HG02798 (cell line): ENCODE measurements at regions not wholly inside any gene's neighbourhood (a gene's known extent, or its start where the extent isn't known, plus 50 kb on each side); places are given as distances from the start of the nearest gene placed in this dataset.
"Not testable (repeated sequence)": the region's sequence is repeated elsewhere in the genome, so short reads cannot be mapped to it uniquely, and the experiment has no call there.

Source experiments
- ATAC-seq: cut with Tn5 transposase; IDR thresholded peaks from one replicate; pipeline ENCODE4 v1.9.1; 2021; ENCODE audit warnings: mild to moderate bottlenecking; ENCODE audit not compliant: unreplicated experiment, poor library complexity

DNA sequence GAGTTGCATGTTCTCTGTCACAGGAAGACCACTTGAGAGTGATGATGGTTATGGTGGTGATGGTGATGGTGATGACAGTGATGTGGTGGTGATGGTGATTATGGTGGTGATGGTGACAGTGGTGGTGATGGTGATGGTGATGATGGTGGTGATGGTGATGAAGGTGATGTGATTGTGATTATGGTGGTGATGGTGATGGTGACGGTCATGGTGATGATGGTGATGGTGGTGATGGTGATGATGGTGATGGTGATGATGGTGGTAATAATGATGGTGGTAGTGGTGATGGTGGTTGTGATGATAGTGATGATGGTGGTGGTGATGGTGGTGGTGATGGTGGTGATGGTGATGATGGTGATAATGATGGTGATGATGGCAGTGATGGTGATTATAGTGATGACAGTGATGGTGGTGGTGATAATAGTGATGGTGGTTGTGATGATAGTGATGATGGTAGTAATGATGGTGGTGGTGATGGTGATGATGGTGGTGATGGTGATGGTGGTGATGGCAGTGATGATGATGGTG is 93.7 kb downstream of the ASB1 start:
- no peak for ATAC-seq

DNA sequence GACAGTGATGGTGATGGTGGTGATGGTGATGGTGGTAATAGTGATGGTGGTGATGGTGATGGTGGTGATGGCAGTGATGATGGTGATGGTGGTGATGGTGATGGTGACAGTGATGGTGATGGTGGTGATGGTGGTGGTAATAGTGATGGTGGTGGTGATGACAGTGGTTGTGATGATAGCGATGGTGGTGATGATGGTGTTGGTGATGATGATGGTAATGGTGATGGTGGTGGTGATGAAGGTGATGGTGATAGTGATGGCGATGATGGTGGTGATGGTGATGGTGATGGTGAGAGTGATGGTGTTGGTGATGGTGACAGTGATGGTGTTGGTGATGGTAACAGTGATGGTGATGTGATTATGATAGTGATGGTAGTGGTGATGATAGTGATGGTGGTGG is 94.3 kb downstream of the ASB1 start:
- no peak for ATAC-seq

DNA sequence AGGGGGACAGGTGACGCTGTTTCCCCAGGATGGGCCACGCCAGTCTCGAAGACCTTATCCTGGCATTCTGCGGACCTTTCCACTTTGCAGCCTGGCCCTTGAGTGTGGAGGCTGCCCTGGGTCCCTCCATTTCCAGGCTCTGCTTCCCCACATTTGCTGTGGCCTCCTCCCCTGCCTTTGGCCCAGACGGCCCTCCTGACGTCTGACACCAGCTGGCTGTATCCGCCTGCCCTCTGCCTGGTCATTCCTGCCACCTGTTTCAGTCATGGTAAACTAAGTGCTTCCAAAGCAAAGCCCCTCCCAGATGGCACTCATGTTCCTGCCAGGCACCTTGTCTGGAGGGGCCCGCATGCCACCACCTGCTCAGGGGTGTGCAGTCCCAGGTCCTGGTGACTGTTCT is 95.1 kb downstream of the ASB1 start:
- no peak for ATAC-seq

DNA sequence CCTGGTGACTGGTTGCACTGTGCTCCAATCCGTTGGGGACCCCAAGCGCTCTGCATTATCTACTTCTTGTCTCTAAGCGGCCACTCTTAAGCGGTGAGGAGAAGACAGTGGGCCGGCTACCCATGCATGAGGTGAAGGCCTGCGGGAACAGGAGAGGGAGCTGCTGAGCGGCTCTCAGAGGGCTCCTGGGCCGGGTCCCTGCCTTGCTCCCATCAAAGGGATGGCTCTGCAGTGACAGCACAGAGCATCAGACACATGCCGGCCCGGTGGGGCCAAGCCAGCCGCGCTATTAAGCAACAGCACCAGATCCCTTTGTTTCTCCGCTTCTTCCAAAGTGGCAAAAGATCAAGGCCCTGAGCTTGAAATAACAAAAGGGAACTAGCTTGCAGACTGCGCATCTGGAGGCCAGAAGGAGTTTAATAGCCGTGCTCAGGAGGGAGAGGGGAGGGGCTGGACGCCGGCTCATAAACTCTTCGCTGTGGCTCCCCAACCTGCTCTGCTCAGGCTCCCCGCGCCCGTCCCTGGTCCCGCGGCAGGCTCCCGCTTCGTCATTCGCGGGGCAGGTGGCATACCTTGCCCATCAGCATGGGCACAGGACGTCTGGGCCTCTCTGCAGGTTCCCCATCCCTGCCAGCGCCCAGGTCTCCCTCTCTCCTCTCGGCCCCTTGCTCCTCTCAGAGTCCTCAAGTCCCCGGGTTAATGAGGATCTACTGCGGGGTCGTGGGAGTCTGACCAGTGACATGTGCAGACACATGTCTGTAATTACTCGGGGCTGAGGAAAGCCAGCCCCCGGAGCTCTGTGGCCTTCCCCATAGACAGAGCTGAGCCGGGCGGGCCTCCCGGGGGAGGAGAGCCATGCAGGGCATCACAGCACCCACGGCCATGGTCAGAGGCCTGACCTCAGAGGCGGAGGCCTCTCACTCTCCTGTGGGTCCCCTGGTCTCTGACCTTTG is 96.7 kb downstream of the ASB1 start:
- no peak for ATAC-seq

DNA sequence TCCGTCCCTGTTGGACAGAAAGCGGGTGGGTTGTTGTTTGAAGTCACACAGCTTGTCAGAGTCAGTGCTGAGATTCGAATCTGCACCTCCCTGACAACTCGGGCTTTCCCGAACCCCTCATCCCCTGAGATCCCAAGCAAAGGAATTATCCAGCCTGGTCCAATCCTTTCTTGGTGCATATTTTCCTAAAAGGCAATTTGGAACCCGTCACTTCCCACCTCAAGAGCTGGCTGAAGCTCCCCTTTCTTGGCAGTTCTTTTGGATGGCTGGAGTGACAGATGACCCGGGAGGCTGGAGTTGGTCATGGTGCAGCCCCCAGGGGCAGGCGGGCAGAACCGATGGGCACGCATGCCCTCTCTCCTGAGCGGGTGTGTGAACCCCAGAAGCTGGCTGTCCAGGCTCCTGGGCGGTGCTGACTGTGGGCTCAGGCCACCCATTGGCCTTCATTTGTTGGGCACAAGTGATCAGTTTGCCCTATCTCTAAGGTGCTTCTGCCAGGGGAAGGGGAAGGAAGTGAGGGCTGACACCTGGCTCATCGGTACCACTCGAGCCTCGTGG is 97.8 kb downstream of the ASB1 start:
- ATAC-seq: no peak

DNA sequence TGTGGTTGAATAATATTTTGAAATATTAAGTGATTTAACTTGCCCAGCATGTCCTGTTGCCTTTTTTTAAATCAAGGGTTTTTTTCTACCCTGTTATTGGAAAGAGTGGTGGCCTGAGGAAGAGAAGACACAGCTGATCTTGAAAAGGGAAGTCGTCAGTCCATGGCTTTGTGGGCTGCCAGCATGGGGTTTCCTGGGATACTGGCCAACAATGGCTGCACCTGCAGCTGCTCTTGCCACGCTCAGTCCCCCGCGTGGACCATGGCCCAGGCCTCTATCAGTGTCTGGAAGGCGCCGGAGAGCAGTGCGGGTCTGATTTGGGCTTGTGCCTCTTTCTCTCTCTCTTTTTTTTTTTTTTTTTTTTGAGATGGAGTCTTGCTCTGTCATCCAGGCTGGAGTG is 99.3 kb downstream of the ASB1 start:
- ATAC-seq: no peak

DNA sequence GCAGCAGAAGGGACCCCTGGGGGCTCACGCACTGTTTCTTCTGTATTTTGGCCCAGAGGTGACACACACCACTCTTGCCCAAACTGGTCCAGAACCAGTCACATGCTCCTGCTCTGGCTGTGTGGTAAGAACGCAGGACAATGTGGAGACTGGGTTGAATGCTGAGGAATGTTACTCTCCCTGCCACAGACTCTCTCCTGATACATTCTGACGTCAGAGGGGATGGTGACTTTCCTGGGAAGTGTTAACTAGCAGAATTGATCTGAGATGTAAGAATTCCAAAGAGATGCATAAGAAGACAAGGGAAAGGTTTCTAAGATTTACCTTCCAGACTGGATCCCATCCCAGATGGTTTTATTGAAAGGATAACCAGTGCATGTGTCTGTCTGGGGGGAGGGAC is 100.8 kb downstream of the ASB1 start:
- no peak for ATAC-seq

DNA sequence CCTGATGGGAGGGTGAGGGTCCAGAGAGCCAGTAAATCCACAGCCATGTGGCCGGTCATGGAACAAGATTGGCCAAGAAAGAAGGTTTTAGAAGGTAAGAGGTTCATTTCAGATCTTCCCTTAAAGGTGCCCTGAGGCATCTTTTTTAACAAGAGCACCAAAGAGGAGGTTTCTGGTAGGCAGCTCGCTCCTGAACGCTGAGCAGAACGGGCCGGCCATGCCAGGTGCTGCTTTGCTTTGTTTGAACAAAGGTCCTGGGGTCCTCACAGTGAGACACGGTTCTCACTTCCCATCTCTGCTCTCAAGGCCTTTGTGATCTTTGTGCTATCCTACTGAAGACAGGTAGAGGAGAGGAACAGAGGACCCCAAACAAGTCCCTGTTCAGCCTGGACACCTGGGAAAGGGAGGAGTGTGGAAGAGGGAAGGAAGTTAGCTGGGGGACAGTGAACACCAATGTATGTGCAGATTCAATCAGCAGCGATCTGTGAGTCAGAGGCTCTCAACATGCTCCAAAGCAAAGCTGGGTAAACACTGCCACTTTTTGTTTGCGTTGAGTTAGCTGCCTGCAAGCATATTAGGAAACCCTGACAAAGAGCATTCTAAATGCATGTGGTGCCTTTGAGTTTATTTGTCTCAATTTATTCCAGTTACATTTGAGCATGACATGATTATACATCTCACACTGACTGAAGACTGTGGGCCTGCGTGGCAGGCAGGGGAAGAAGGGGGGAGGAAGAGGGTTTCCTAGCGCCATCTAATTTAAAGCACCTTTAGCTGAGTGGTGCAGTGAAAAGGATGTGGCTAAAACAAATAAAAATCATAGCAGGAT is 102.4 kb downstream of the ASB1 start:
- ATAC-seq: no peak

DNA sequence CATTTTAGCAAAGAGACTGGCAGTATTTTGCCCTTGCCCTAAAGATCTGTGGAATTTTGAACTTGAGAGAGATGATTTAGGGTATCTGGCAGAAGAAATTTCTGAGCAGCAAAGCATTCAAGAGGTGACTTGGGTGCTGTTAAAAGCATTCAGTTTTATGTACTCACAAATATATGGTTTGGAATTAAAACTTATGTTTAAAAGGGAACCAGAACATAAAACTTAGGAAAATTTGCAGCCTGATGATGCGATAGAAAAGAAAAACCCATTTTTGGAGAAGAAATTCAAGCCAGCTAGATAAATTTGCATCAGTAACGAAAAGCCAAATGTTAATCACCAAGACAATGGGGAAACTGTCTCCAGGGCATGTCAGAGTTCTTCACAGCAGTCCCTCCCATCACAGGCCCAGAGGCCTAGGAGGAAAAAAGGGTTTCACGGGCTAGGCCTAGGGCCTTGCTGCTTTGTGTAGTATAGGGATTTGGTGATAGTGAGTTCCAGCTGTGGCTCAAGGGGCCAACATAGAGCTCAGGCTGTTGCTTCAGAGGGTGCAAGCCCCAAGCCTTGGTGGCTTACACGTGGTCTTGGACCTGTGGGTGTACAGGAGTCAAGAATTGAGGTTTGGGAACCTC is 104.4 kb downstream of the ASB1 start:
- not testable (repeated sequence) for ATAC-seq

DNA sequence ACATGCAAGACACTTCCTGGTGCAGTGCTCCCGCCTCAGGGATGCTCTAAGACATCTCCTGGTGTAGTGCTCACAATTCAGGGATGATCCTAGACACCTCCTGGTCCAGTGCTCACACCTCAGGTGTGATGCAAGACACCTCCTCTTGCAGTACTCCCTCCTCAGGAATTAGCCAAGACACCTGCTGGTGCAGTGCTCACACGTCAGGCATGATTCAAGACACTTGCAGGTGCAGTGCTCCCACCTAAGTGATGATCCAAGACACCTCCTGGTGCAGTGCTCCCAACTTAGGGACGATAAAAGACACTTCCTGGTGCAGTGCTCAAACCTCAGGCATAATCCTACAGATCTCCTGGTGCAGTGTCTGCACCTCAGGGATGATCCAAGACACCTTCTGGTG is 117.0 kb downstream of the ASB1 start:
- not testable (repeated sequence) for ATAC-seq

DNA sequence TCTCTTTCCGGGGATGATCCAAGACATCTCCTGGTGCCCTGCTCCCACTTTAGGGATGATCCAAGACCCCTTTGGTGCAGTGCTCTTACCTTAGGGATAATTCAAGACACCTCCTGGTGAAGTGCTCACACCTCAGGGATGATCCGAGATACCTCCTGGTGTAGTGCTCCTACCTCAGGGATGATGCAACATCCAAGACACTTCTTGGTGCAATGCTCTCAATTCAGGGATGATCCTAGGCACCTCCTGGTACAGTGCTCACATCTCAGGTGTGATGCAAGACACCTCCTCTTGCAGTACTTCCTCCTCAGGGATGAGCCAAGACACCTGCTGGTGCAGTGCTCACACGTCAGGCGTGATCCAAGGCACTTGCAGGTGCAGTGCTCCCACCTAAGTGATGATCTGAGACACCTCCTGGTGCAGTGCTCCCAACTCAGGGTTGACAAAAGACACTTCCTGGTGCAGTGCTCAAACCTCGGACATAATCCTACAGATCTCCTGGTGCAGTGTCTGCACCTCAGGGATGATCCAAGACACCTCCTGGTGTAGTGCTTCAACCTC is 122.3 kb downstream of the ASB1 start:
- ATAC-seq: no peak

DNA sequence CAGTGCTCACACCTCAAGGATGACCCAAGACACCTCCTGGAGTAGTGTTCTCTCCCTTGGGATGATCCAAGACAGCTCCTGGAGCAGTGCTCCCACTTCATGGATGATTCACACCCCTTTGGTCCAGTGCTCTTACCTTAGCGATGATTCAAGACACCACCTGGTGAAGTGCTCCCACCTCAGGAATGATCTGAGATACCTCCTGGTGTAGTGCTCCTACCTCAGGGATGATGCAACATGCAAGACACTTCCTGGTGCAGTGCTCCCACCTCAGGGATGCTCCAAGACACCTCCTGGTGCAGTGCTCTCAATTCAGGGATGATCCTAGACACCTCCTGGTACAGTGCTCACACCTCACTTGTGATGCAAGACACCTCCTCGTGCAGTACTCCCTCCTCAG is 123.1 kb downstream of the ASB1 start:
- ATAC-seq: no peak

DNA sequence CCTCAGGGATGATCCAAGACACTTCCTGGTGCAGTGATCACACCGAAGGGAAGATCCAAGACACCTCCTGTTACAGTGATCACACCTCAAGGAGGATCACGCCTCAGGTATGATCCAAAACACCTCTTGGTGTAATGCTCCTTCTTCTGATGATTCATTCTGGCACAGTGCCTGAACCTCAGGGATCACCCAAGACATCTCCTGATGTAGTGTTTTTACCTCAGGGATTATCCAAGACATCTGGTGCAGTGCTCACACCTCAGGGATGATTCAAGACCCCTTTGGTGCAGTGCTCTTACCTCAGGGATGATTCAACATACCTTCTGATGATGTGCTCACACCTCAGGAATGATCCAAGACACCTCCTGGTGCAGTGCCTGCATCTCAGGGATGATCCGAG is 124.4 kb downstream of the ASB1 start:
- no peak for ATAC-seq

DNA sequence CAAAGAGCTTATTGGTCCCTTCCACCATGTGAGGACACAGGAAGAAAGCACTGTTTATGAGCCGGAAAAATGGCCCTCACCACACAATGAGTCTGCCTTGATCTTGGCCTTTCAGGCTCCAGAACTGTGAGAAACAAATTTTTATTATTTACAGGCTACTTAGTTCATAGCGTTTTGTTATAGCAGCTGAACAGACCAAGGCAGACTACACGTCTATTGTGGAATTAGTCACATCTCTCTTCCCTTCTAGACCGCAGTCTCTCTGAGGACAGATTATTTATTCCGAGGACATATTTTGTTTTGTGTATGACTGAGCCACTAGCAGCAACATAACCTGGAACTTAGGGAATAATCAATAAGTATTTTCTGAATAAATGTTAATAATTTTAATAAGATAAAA is 125.5 kb downstream of the ASB1 start:
- ATAC-seq: no peak

DNA sequence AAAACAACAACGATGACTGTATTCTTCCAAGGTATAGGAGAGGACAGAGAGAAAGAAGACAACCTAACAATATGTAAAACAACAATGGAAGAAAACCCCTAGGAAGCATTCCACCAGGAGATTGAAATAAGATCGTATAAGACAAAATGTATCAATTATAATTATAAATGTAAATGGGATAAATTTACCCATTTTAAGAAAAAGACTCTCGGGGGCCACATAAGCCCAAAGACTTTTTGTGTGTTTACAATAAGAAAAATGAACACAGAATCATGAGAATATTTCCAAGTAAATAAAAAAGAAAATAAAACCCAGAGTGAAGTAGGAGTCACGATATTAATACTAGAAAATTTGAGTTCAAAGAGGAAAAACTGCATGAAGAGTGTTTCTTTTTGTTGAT is 126.4 kb downstream of the ASB1 start:
- ATAC-seq: no peak

DNA sequence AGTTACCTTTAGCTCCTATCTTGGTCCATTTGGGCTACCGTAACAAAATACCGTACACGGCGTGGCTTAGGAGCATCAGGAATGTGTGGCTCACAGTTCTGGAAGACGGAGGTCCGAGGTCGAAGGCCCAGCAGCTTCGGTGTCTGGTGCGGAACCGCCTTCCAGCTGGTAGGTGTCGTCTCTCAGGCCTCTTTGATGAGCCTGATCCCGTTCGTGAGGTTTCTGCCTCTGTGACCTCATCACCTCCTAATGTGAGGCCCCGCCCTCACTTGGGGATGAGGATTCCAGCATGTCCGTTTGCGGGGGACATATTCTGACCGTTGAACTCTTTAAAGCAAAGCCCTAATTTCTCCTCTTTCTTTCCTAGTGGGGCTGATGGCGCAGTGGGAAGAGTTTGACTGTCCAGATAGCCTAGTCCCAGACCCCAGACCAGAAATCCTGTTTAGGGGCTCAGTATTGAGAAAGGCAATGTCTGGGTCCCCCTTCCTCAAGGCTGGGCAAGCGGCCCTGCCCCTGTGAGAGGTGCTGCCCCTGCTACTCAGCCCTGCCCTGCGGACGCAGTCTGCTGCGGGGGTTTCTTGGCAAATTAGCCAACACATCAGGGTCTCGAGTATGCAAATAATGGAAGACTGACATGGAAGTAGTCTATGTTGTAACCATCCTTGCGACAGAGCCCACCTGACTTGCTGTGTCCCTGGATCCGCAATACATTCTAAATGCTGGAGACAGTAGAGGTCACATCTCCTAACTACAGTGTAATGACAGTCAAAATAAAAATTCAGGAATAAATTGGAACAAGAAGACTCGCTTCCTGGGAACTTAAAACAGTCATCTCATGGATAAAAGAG is 128.0 kb downstream of the ASB1 start:
- ATAC-seq: no peak

DNA sequence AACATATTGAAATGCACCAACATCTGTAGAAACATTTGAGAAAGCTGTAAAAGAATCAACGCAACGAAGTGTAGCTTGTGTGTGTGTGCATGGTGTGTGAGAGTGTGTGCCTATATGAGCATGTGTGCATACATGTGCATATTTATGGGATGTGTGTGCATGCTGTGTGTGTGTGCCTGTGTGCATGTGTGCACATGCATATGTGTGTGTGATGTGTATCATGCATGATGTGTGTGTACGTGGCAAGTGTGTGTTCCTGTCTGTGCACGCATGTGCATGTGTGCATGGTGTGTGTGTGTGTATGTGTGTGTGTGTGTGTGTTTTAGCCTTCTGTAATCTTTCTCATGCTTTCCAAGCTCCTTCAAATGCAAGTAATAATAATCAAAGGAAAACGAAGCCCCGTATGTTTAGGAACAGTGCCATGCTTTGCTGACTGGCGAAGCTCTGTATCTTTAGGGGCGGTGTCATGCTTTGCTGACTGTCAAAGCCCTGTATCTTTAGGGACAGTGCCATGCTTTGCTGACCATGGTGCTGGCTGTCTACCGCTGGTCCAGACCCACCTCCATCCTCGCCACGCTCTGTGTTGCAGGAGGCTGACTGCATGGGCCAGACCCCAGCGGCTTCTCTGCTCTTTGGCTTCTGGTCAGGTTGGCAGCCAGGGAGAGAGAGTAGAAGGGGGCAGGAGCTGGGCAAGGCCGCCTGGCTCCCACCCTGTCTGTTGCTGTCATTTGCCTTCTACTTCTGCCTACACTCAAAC is 129.2 kb downstream of the ASB1 start:
- no peak for ATAC-seq

DNA sequence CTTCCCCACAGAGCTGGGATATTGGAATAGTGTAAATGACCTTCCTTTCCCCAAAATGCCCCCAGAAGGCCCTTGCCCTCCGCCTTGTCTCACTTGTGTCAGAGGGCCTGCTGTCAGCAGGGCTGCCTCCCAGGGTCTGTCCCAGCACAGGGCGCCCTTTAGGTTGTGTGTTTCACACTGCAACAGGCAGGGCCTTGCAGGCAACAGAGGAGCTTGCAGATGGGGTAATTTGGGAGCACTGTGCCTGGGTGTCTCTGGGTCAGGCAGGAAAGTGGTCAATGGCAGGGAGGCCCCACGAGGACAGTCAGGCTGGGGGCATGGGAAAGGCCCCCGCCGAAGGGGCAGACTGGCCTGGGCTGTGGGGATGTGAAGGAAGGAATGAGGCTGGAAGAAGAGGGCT is 130.7 kb downstream of the ASB1 start:
- no peak for ATAC-seq

DNA sequence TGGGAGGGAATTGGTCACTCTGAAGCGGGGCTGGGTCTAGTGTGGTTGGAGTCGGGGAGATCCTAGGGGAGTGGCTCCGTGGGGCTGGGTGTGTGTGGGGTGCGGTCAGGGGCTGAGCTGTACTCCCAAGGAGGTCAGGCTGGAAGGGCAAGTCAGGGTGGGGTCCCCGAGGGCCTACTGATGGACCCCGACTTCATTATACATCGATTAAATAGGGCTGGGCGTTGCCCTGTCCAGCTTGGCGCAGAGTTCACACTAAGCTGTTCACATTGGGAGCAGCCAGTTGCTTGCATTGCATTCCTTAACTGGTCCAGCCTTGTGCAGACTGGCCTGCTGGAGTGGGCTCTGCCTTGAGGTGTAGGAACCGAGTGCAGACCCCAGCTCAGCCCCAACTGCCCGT is 131.2 kb downstream of the ASB1 start:
- no peak for ATAC-seq
